GM21423 (cell line): ENCODE measurements at regions not wholly inside any gene's neighbourhood (a gene's known extent, or its start where the extent isn't known, plus 50 kb on each side); places are given as distances from the start of the nearest gene placed in this dataset.

ENCODE experiments used
- ATAC-seq: cut with Tn5 transposase; IDR thresholded peaks from one replicate; pipeline ENCODE4 v1.9.1; 2021; ENCODE audit warnings: mild to moderate bottlenecking, moderate library complexity; ENCODE audit not compliant: unreplicated experiment

- ATAC-seq, result no peak
These were observed 207.9 kb upstream of the BLID start for GRCh38 chr11:122323754-122324421.

GRCh38 chr11:122322329-122322728 lies 206.3 kb upstream of the BLID start:
- ATAC-seq, result no peak

GRCh38 chr11:122320671-122321070 lies 204.7 kb upstream of the BLID start:
- no peak for ATAC-seq

- no peak for ATAC-seq
These were observed 203.9 kb upstream of the BLID start for GRCh38 chr11:122319691-122320620.

GRCh38 chr11:122319085-122319484 lies 203.1 kb upstream of the BLID start:
- ATAC-seq, result no peak

GRCh38 chr11:122317305-122317704 lies 201.3 kb upstream of the BLID start:
- no peak for ATAC-seq

GRCh38 chr11:122313581-122313980 lies 197.6 kb upstream of the BLID start:
- no peak for ATAC-seq

GRCh38 chr11:122311216-122311755 lies 195.3 kb upstream of the BLID start:
- ATAC-seq, result no peak

- no peak for ATAC-seq
These were observed 194.8 kb upstream of the BLID start for GRCh38 chr11:122310766-122311165.

GRCh38 chr11:122309262-122309925 lies 193.4 kb upstream of the BLID start:
- no peak for ATAC-seq

GRCh38 chr11:122308226-122308625 lies 192.2 kb upstream of the BLID start:
- ATAC-seq, result no peak

- no peak for ATAC-seq
These were observed 191.5 kb upstream of the BLID start for GRCh38 chr11:122307476-122308035.

GRCh38 chr11:122306831-122307391 lies 190.9 kb upstream of the BLID start:
- ATAC-seq, result no peak

GRCh38 chr11:122305426-122306320 lies 189.7 kb upstream of the BLID start:
- ATAC-seq, result no peak

- no peak for ATAC-seq
These were observed 189.0 kb upstream of the BLID start for GRCh38 chr11:122304973-122305372.

GRCh38 chr11:122304306-122304705 lies 188.3 kb upstream of the BLID start:
- ATAC-seq, result no peak

GRCh38 chr11:122294041-122294440 lies 178.0 kb upstream of the BLID start:
- no peak for ATAC-seq

GRCh38 chr11:122293296-122294023 lies 177.4 kb upstream of the BLID start:
- no peak for ATAC-seq

- ATAC-seq, result no peak
These were observed 171.4 kb upstream of the BLID start for GRCh38 chr11:122287401-122287800.
